ENCODE measurements at regions not wholly inside any gene's neighbourhood (a gene's known extent, or its start where the extent isn't known, plus 50 kb on each side); places are given as distances from the start of the nearest gene placed in this dataset.
"Not testable (repeated sequence)": the region's sequence is repeated elsewhere in the genome, so short reads cannot be mapped to it uniquely, and the experiment has no call there.

- no peak for DNase-seq
Observed at GRCh38 chr5:130710596-130710995, 454.5 kb downstream of the HINT1 start.

GRCh38 chr5:130708754-130709153 is 456.3 kb downstream of the HINT1 start:
- DNase-seq: no peak

- DNase-seq: no peak
Observed at GRCh38 chr5:130706696-130707095, 458.4 kb downstream of the HINT1 start.

- DNase-seq: no peak
Observed at GRCh38 chr5:130705368-130705767, 459.7 kb downstream of the HINT1 start.

- no peak for DNase-seq
Observed at GRCh38 chr5:130693509-130693908, 471.5 kb downstream of the HINT1 start.

- no peak for DNase-seq
Observed at GRCh38 chr5:130692770-130693169, 472.3 kb downstream of the HINT1 start.

- no peak for DNase-seq
Observed at GRCh38 chr5:130689831-130690230, 475.2 kb downstream of the HINT1 start.

- DNase-seq: no peak
Observed at GRCh38 chr5:130687085-130687733, 477.8 kb downstream of the HINT1 start.

- no peak for DNase-seq
Observed at GRCh38 chr5:130678637-130679036, 486.4 kb downstream of the HINT1 start.

GRCh38 chr5:130666462-130666861 is 498.6 kb downstream of the HINT1 start:
- no peak for DNase-seq

- DNase-seq: no peak
Observed at GRCh38 chr5:130652176-130652575, 512.9 kb downstream of the HINT1 start.

- no peak for DNase-seq
Observed at GRCh38 chr5:130651440-130651839, 513.6 kb downstream of the HINT1 start.

GRCh38 chr5:130643321-130643720 is 521.7 kb downstream of the HINT1 start:
- DNase-seq: no peak

- DNase-seq: no peak
Observed at GRCh38 chr5:130642461-130642860, 522.6 kb downstream of the HINT1 start.

GRCh38 chr5:130627145-130627544 is 537.9 kb downstream of the HINT1 start:
- no peak for DNase-seq

- DNase-seq: no peak
Observed at GRCh38 chr5:130624805-130625204, 540.3 kb downstream of the HINT1 start.

GRCh38 chr5:130616161-130616560 is 548.9 kb downstream of the HINT1 start:
- DNase-seq: no peak

GRCh38 chr5:130605234-130605633 is 559.8 kb downstream of the HINT1 start:
- DNase-seq: no peak

GRCh38 chr5:130596647-130597046 is 568.4 kb downstream of the HINT1 start:
- not testable (repeated sequence) for DNase-seq

GRCh38 chr5:130580264-130580663 is 584.8 kb downstream of the HINT1 start:
- DNase-seq: no peak

- no peak for DNase-seq
Observed at GRCh38 chr5:130578354-130578753, 586.7 kb downstream of the HINT1 start.

- DNase-seq: no peak
Observed at GRCh38 chr5:130571076-130571475, 594.0 kb downstream of the HINT1 start.

GRCh38 chr5:130568791-130569190 is 596.3 kb downstream of the HINT1 start:
- DNase-seq: no peak

- DNase-seq: no peak
Observed at GRCh38 chr5:130555429-130555828, 609.6 kb downstream of the HINT1 start.

GRCh38 chr5:130550562-130550928 is 614.5 kb downstream of the HINT1 start:
- no peak for DNase-seq

Measured in CD4-positive, alpha-beta T cell treated with Interferon alpha-2 for 1 hour (primary cell).